CD14-positive monocyte (primary cell): ENCODE measurements at regions not wholly inside any gene's neighbourhood (a gene's known extent, or its start where the extent isn't known, plus 50 kb on each side); places are given as distances from the start of the nearest gene placed in this dataset.

Source experiments
- DNase-seq, 3 donors: peaks; one replicate each; pipeline ENCODE4 v3.0.0-alpha.2; 2011 to 2022
- H2AFZ ChIP-seq: 2 replicates; pipeline ENCODE4 v1.6.0; 2012; ENCODE audit warnings: mild to moderate bottlenecking, low read depth, low read length, inconsistent platforms; ENCODE audit not compliant: insufficient read depth, poor library complexity, severe bottlenecking
- H3K27ac ChIP-seq, 2 donors: 1 replicate in 1 of 2; 2 replicates in 1 of 2; pipeline ENCODE4 v1.5.1; 2012 to 2013; ENCODE audit warnings: low read length in 2 of 2, control low read depth in 1 of 2, inconsistent platforms in 1 of 2, low read depth in 1 of 2, mild to moderate bottlenecking in 1 of 2
- H3K27me3 ChIP-seq, 2 donors: one replicate each; pipeline versions ENCODE4 v1.6.0 to v1.6.1; 2011 to 2013; ENCODE audit warnings: low read length in 2 of 2; ENCODE audit not compliant: control insufficient read depth in 2 of 2, insufficient read depth in 2 of 2
- H3K36me3 ChIP-seq, 2 donors: replicated peaks in 1 of 2; 1 replicate in 1 of 2; 2 replicates in 1 of 2; pipeline versions ENCODE4 v1.5.1 to v1.6.1; 2012 to 2013; ENCODE audit warnings: low read length in 2 of 2, control low read depth in 1 of 2, inconsistent platforms in 1 of 2, mild to moderate bottlenecking in 1 of 2; ENCODE audit not compliant: insufficient read depth in 2 of 2, control insufficient read depth in 1 of 2
- H3K4me1 ChIP-seq, 2 donors: 1 replicate in 1 of 2; 2 replicates in 1 of 2; pipeline versions ENCODE4 v1.5.1 to v1.6.1; 2012 to 2013; ENCODE audit warnings: low read length in 2 of 2, control low read depth in 1 of 2, inconsistent platforms in 1 of 2, mild to moderate bottlenecking in 1 of 2, moderate library complexity in 1 of 2; ENCODE audit not compliant: insufficient read depth in 2 of 2, control insufficient read depth in 1 of 2
- H3K4me2 ChIP-seq: replicated peaks from 2 replicates; pipeline ENCODE3; 2012; ENCODE audit warnings: low read length, moderate library complexity, mild to moderate bottlenecking; ENCODE audit not compliant: poor library complexity, severe bottlenecking; ENCODE audit errors: extremely low read depth
- H3K4me3 ChIP-seq, 3 experiments: fragments of 200-600 bp in 1 of 3; sonication (generic) in 1 of 3; replicated peaks in 1 of 3; 1 replicate in 2 of 3; 2 replicates in 1 of 3; pipeline ENCODE4 v1.5.1; 2011 to 2013; ENCODE audit warnings: low read length in 3 of 3, mild to moderate bottlenecking in 3 of 3, control low read depth in 2 of 3, low read depth in 2 of 3, inconsistent platforms in 1 of 3, moderate library complexity in 1 of 3
- H3K79me2 ChIP-seq: 2 replicates; pipeline ENCODE4 v1.6.0; 2012; ENCODE audit warnings: mild to moderate bottlenecking, control low read depth, inconsistent platforms, low read length, moderate library complexity; ENCODE audit not compliant: insufficient read depth
- H3K9ac ChIP-seq: 2 replicates; pipeline ENCODE4 v1.6.0; 2017; ENCODE audit warnings: low read length, mild to moderate bottlenecking; ENCODE audit not compliant: insufficient read depth, poor library complexity, severe bottlenecking
- H3K9me3 ChIP-seq, 2 donors: replicated peaks in 1 of 2; 1 replicate in 1 of 2; 2 replicates in 1 of 2; pipeline versions ENCODE4 v1.5.1 to v1.6.1; 2012 to 2013; ENCODE audit warnings: low read length in 2 of 2, control low read depth in 1 of 2; ENCODE audit not compliant: control insufficient read depth in 1 of 2, insufficient read depth in 1 of 2
- H4K20me1 ChIP-seq: 2 replicates; pipeline ENCODE4 v1.6.0; 2012; ENCODE audit warnings: mild to moderate bottlenecking, low read length, control low read depth, moderate library complexity; ENCODE audit not compliant: insufficient read depth
- H3K27ac Mint-ChIP-seq, 7 donors: one replicate each; pipeline ENCODE4 v1.8.0; 2020; ENCODE audit warnings: mild to moderate bottlenecking in 7 of 7, mixed read lengths in 7 of 7, moderate library complexity in 6 of 7, inconsistent platforms in 2 of 7
- H3K27me3 Mint-ChIP-seq, 3 donors: one replicate each; pipeline ENCODE4 v1.8.0; 2021 to 2022; ENCODE audit warnings: low read depth in 3 of 3, mild to moderate bottlenecking in 3 of 3, mixed read lengths in 3 of 3, moderate library complexity in 3 of 3, inconsistent platforms in 1 of 3
- H3K36me3 Mint-ChIP-seq, 2 donors: one replicate each; pipeline ENCODE4 v1.8.0; 2020; ENCODE audit warnings: mixed read lengths in 2 of 2, inconsistent platforms in 1 of 2, mild to moderate bottlenecking in 1 of 2
- H3K4me1 Mint-ChIP-seq: one replicate; pipeline ENCODE4 v1.8.0; 2020; ENCODE audit warnings: mild to moderate bottlenecking, mixed read lengths
- H3K4me3 Mint-ChIP-seq, 2 donors: one replicate each; pipeline ENCODE4 v1.8.0; 2020; ENCODE audit warnings: mild to moderate bottlenecking in 2 of 2, mixed read lengths in 2 of 2, moderate library complexity in 1 of 2
- H3K9me3 Mint-ChIP-seq, 7 donors: one replicate each; pipeline ENCODE4 v1.8.0; 2020 to 2022; ENCODE audit warnings: mixed read lengths in 7 of 7, mild to moderate bottlenecking in 6 of 7, moderate library complexity in 6 of 7, inconsistent platforms in 2 of 7
- CTCF ChIP-seq: fragments of 200-600 bp; IDR thresholded peaks from one replicate; pipeline ENCODE4 v1.8.0; 2022; ENCODE audit warnings: antibody characterized with exemption, mild to moderate bottlenecking
- WGBS: methylation state at CpG from one replicate; pipeline ENCODE4 v1.1.5; 2013; ENCODE audit warnings: missing lambda C conversion rate; ENCODE audit not compliant: insufficient coverage; 5-methylcytosine and 5-hydroxymethylcytosine counted together
- intact Hi-C, 2 donors: fragments of 100-400 bp; cut with micrococcal nuclease; formaldehyde crosslinking; loops; one replicate each; pipeline versions ENCODE4 v1.15.0 to v1.15.1; 2023

GRCh38 chr18:11391661-11392060, 217.7 kb upstream of the SLC35G4 start:
- intact Hi-C loops = no loop called here
- WGBS = 100% methylated on average over 1 of the region's 6 CpGs
- Mint-ChIP-seq H3K36me3 (no peaks in the 10 kb centered on the region), H3K27me3 (peaks cover 0 to 7% (median 2%) of the 10 kb centered on the region in 3 donors), H3K9me3 (peaks cover 0 to 2% (median 0%) of the 10 kb centered on the region in 7 donors), H3K27ac (no peak overlapping the region), H3K4me3 (no peak overlapping the region), H3K4me1 (no peaks in the 10 kb centered on the region)
- H4K20me1 ChIP-seq = no peaks in the 10 kb centered on the region
- H3K27ac ChIP-seq = no peak overlapping the region
- H3K27me3 ChIP-seq = no peaks in the 10 kb centered on the region
- H3K9ac ChIP-seq = no peak overlapping the region
- TF ChIP-seq CTCF = no peak
- no peaks in the 10 kb centered on the region for H3K79me2 ChIP-seq
- no peaks in the 10 kb centered on the region for H3K9me3 ChIP-seq
- no peak overlapping the region for H3K4me2 ChIP-seq
- no peak overlapping the region for H3K4me3 ChIP-seq
- no peak overlapping the region for H2AFZ ChIP-seq
- no peak for DNase-seq
- no peaks in the 10 kb centered on the region for H3K4me1 ChIP-seq
- no peaks in the 10 kb centered on the region for H3K36me3 ChIP-seq

GRCh38 chr18:11388755-11389680, 220.4 kb upstream of the SLC35G4 start:
- DNase-seq = no peak
- H3K27ac Mint-ChIP-seq = no peak overlapping the region
- Histone ChIP-seq H4K20me1 (no peaks in the 10 kb centered on the region), H3K36me3 (no peaks in the 10 kb centered on the region), H3K9me3 (no peaks in the 10 kb centered on the region), H3K4me1 (no peaks in the 10 kb centered on the region), H3K9ac (no peak overlapping the region), H3K79me2 (no peaks in the 10 kb centered on the region), H3K27ac (no peak overlapping the region), H3K27me3 (no peaks in the 10 kb centered on the region), H3K4me2 (no peak overlapping the region), H2AFZ (no peak overlapping the region), H3K4me3 (no peak overlapping the region)
- H3K36me3 Mint-ChIP-seq = no peaks in the 10 kb centered on the region
- no peak for TF ChIP-seq CTCF
- H3K4me1 Mint-ChIP-seq = no peaks in the 10 kb centered on the region
- intact Hi-C loops = no loop called here
- peaks cover 0 to 2% (median 0%) of the 10 kb centered on the region in 7 donors for H3K9me3 Mint-ChIP-seq
- H3K27me3 Mint-ChIP-seq = peaks cover 0 to 7% (median 0%) of the 10 kb centered on the region in 3 donors
- H3K4me3 Mint-ChIP-seq = no peak overlapping the region
- 100% methylated on average over 4 of the region's 10 CpGs for WGBS
